OCI-LY1 (cell line): ENCODE measurements at regions not wholly inside any gene's neighbourhood (a gene's known extent, or its start where the extent isn't known, plus 50 kb on each side); places are given as distances from the start of the nearest gene placed in this dataset.

Experiments used
- H2AFZ ChIP-seq: fragments of 200-600 bp; sonication (generic), shearing (Covaris generic); 2 replicates; pipeline ENCODE4 v1.6.0; 2014; ENCODE audit warnings: antibody characterized with exemption, mild to moderate bottlenecking, low read length
- H3F3A ChIP-seq: fragments of 200-600 bp; sonication (generic), shearing (Covaris generic); 2 replicates; pipeline ENCODE4 v1.6.0; 2014; ENCODE audit warnings: mild to moderate bottlenecking, antibody characterized with exemption, low read length, moderate library complexity; ENCODE audit not compliant: insufficient read depth
- H3K27ac ChIP-seq: fragments of 200-600 bp; sonication (generic); 2 replicates; pipeline ENCODE4 v1.5.1; 2014; ENCODE audit warnings: low read length, mixed run types, mild to moderate bottlenecking, low read depth; ENCODE audit not compliant: poor library complexity, severe bottlenecking
- H3K27me3 ChIP-seq: fragments of 200-600 bp; sonication (generic); 2 replicates; pipeline ENCODE4 v1.6.0; 2014; ENCODE audit warnings: antibody characterized with exemption, mild to moderate bottlenecking, low read length, moderate library complexity; ENCODE audit not compliant: insufficient read depth
- H3K36me3 ChIP-seq: fragments of 200-600 bp; sonication (generic); 2 replicates; pipeline ENCODE4 v1.6.1; 2014; ENCODE audit warnings: mild to moderate bottlenecking, antibody characterized with exemption, low read length, moderate library complexity, mixed read lengths; ENCODE audit not compliant: insufficient read depth
- H3K4me1 ChIP-seq: fragments of 200-600 bp; sonication (generic); 2 replicates; pipeline ENCODE4 v1.5.1; 2014; ENCODE audit warnings: mild to moderate bottlenecking, low read length, moderate library complexity; ENCODE audit not compliant: insufficient read depth, severe bottlenecking
- H3K4me2 ChIP-seq: fragments of 200-600 bp; sonication (generic), shearing (Covaris generic); 2 replicates; pipeline ENCODE4 v1.6.1; 2014; ENCODE audit warnings: low read length
- H3K4me3 ChIP-seq: fragments of 200-600 bp; sonication (generic); 2 replicates; pipeline ENCODE4 v1.5.1; 2014; ENCODE audit warnings: low read length, low read depth, mild to moderate bottlenecking, mixed read lengths; ENCODE audit not compliant: poor library complexity, severe bottlenecking
- H3K79me2 ChIP-seq: fragments of 200-600 bp; shearing (Covaris generic); 2 replicates; pipeline ENCODE4 v1.6.1; 2016; ENCODE audit warnings: mixed run types, low read length, mixed read lengths; ENCODE audit not compliant: insufficient read depth
- H3K9ac ChIP-seq: fragments of 200-600 bp; sonication (generic), shearing (Covaris generic); 2 replicates; pipeline ENCODE4 v1.6.1; 2014; ENCODE audit warnings: mild to moderate bottlenecking, low read length, mixed read lengths
- H3K9me2 ChIP-seq: fragments of 200-600 bp; sonication (generic), shearing (Covaris generic); 2 replicates; pipeline ENCODE4 v1.6.1; 2014; ENCODE audit warnings: low read depth, mild to moderate bottlenecking, low read length, mixed read lengths
- H3K9me3 ChIP-seq: fragments of 200-600 bp; shearing (Covaris generic); 2 replicates; pipeline ENCODE4 v1.6.1; 2014; ENCODE audit warnings: low read length, mixed read lengths
- H4K20me1 ChIP-seq: fragments of 200-600 bp; sonication (generic), shearing (Covaris generic); 2 replicates; pipeline ENCODE4 v1.6.0; 2016; ENCODE audit warnings: mild to moderate bottlenecking, low read length; ENCODE audit not compliant: insufficient read depth
- CTCF ChIP-seq: fragments of 200-600 bp; sonication (generic), shearing (Covaris generic); IDR thresholded peaks from 2 replicates; pipeline ENCODE4 v1.5.1; 2017; ENCODE audit warnings: mild to moderate bottlenecking, antibody characterized with exemption, low read length, moderate library complexity, mixed read lengths
- EZH2 ChIP-seq: fragments of 200-600 bp; sonication (generic), shearing (Covaris generic); IDR thresholded peaks from 2 replicates; pipeline ENCODE4 v1.8.0; 2017; ENCODE audit warnings: borderline replicate concordance, mixed run types, mild to moderate bottlenecking, antibody characterized with exemption, low read length, moderate library complexity, mixed read lengths

GRCh38 chr7:113491305-113491704 is 373.0 kb upstream of the SMIM30 start:
- no peak overlapping the region for H3K4me2 ChIP-seq
- H3K9ac ChIP-seq: no peak overlapping the region
- H3K27ac ChIP-seq: no peak overlapping the region
- H2AFZ ChIP-seq: no peak overlapping the region
- no peaks in the 10 kb centered on the region for H3K9me2 ChIP-seq
- TF ChIP-seq EZH2: no peak
- TF ChIP-seq CTCF: no peak
- no peak overlapping the region for H3K4me3 ChIP-seq
- H4K20me1 ChIP-seq: no peaks in the 10 kb centered on the region
- H3K36me3 ChIP-seq: no peaks in the 10 kb centered on the region
- H3F3A ChIP-seq: no peaks in the 10 kb centered on the region
- no peaks in the 10 kb centered on the region for H3K79me2 ChIP-seq
- no peaks in the 10 kb centered on the region for H3K9me3 ChIP-seq
- no peaks in the 10 kb centered on the region for H3K27me3 ChIP-seq
- no peaks in the 10 kb centered on the region for H3K4me1 ChIP-seq

- no peak overlapping the region for H3K27ac ChIP-seq
- no peak overlapping the region for H3K4me3 ChIP-seq
- H3K79me2 ChIP-seq: no peaks in the 10 kb centered on the region
- H3K4me2 ChIP-seq: no peak overlapping the region
- H3K9me2 ChIP-seq: no peaks in the 10 kb centered on the region
- H2AFZ ChIP-seq: no peak overlapping the region
- no peaks in the 10 kb centered on the region for H3K27me3 ChIP-seq
- no peaks in the 10 kb centered on the region for H3K36me3 ChIP-seq
- H4K20me1 ChIP-seq: no peaks in the 10 kb centered on the region
- no peaks in the 10 kb centered on the region for H3K4me1 ChIP-seq
- no peaks in the 10 kb centered on the region for H3K9me3 ChIP-seq
- TF ChIP-seq EZH2: no peak
- TF ChIP-seq CTCF: no peak
- no peak overlapping the region for H3K9ac ChIP-seq
- H3F3A ChIP-seq: no peaks in the 10 kb centered on the region
Measured at GRCh38 chr7:113487925-113488731, 369.8 kb upstream of the SMIM30 start.

- H3F3A ChIP-seq: no peaks in the 10 kb centered on the region
- TF ChIP-seq CTCF (no peak), EZH2 (no peak)
- H3K4me1 ChIP-seq: no peaks in the 10 kb centered on the region
- H3K27ac ChIP-seq: no peak overlapping the region
- H3K9me2 ChIP-seq: no peaks in the 10 kb centered on the region
- no peaks in the 10 kb centered on the region for H3K9me3 ChIP-seq
- no peak overlapping the region for H2AFZ ChIP-seq
- no peak overlapping the region for H3K9ac ChIP-seq
- no peaks in the 10 kb centered on the region for H3K27me3 ChIP-seq
- no peaks in the 10 kb centered on the region for H4K20me1 ChIP-seq
- H3K36me3 ChIP-seq: no peaks in the 10 kb centered on the region
- no peak overlapping the region for H3K4me3 ChIP-seq
- no peak overlapping the region for H3K4me2 ChIP-seq
- H3K79me2 ChIP-seq: no peaks in the 10 kb centered on the region
Measured at GRCh38 chr7:113486548-113486947, 368.2 kb upstream of the SMIM30 start.
